GM18520 (cell line): ENCODE measurements at regions not wholly inside any gene's neighbourhood (a gene's known extent, or its start where the extent isn't known, plus 50 kb on each side); places are given as distances from the start of the nearest gene placed in this dataset.
"Not testable (repeated sequence)": the region's sequence is repeated elsewhere in the genome, so short reads cannot be mapped to it uniquely, and the experiment has no call there.

Experiments used
- ATAC-seq: cut with Tn5 transposase; IDR thresholded peaks from one replicate; pipeline ENCODE4 v1.9.1; 2021; ENCODE audit not compliant: unreplicated experiment

DNA sequence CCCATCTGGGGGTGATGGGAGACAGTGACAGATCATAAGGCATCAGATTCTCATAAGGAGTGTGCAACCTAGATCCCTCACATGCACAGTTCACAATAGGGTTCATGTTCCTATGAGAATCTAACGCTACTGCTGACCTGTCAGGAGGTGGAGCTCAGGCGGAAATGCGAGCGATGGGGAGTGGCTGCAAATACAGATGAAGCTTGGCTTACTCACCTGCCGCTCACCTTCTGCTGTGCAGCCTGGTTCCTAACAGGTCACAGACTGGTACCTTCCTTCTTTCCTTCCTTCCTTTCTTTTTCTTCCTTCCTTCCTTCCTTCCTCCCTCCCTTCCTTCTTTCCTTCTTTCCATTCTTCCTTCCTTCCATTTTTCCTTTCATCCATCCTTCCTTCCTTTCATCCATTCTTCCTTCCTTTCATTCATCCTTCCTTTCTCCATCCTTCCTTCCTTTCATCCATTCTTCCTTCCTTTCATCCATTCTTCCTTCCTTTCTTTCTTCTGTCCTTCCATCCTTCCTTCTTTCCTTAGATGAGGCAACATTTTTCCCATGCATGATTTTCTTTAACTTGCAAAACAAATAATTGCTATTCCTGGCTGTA is 370.0 kb upstream of the AUTS2 start:
- ATAC-seq, result no peak

DNA sequence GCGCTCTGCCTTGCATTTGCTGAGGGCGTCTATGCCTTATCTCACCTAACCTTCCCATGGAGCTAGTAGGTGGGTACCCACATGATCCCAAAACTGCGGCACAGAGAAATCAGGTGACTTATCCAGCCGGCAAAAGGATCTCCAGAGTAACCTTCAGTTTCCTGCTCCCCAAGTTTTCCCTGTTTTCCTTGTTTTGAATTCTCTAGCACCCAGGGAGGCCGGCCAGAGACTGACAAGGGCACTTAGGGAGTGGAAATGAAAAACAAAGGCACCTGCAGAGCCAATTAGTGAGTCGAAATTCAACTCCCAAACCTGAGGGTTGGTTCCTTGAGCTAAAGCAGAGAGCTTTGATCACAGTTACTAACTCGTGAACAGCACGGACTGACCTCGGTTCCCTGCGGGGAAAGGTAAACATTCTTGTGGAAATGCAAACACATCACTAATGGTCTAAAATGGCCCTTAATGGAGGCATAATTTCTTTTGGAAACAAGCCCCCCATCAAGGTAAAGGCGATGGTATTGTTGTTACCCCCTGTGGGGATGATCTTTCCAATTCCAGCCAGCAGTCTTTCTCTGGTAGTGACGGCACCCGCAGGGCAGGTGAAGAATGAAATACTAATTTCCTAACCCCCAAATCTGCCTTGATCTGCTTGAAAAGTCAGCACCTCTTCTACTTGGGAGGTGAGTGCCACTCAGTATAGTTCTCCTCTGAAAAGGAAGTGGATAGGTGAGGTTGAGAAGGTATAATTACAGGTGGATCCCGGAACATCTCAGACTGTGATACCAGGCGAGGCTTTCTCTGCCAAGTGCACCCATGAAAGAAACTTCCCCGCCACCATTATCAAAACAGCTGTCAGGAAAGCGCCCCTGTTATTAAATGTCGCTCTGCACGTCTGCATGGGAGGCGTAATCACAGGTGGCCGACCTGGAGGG is 365.6 kb upstream of the AUTS2 start:
- ATAC-seq, result no peak

DNA sequence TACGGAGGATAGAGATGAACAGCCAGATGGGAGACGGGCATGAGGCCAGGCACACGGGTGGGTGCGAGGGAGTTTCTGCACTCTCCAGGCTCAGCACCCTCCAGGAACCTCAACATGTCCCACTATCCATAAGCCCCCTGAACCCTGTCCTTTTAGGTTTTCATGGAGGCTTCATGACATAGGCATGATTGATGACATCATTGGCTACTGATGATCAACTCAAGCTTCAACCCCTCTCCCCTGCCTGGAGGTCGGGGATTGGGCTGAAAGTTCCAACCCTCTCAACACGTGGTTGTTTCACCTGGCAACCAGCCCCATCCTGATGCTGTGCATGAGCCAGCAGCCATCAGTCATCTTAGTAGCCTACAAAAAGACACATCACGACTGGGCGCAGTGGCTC is 360.7 kb upstream of the AUTS2 start:
- no peak for ATAC-seq

DNA sequence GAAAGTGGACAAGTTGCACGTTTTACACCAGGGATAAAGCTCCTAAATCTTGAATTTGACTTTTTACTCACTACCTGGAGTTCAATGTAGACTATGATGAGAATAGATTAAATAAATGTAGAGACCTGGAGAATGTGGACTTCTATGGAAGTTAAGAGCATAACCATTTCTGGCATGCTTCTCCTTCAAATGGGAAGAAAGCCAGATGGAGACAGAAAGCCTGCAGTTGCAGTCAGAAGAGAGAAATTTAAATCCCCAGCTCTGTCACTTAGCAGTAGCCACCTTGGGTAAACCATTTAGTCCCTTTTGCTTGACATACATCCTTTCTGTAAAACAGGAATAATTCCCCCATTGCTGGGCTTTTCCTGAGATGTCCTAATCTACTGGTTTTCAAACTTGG is 355.3 kb upstream of the AUTS2 start:
- ATAC-seq, result no peak

DNA sequence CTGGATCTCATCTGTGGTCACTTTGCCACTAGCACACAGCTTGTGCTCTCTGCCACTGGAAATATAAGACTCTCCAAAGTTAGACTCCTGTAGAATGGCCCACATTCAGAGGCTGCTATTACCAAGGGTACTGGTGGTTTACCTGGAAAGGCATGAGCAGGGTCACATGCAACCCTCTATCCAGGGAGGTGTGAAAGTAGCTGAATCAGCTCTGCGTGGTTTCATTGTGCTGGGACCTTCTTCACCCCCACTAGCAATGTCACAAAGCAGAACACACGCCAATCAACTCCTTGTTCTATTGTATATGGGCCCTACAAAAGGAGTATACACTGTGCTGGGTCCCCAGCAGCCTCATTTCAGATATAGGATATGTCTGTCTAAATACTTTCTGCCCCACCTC is 353.6 kb upstream of the AUTS2 start:
- ATAC-seq, result no peak

DNA sequence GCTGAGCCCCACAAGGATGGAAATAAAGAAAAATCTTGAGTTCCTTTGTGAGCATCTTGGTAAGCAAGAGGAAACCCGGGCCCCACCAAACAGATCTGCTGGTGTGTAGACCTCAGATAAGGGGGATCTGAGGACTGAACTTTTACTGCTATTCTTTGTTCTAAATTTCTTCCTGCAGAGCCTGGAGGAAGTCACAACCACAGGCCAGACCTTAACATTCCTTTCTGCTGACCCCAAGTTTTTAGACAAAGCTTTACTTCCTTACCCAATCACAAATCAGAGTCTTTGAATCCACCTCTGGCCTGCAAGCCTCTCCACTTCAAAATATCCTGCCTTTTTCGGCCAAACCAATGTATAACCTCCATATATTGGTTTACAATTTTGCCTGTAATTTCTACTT is 352.6 kb upstream of the AUTS2 start:
- ATAC-seq, result no peak

DNA sequence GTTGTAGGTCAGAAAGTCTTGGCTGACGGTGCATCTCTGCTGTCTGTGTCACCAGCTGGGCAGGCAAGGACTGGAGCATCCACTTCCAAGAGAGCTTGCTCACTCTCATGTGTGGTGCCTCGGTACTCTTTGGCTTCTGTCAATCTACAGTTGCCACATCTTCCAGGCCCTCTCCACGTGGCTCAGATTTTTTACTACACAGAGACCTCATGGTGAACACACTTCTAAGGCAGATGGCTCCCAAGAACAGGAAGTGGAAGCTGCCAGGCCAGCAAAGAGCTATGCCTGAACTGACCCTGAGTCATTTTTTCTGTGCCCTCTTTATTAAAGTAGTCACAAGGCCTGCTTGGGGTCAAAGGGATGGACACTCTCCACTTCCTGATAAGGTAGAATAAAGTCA is 351.5 kb upstream of the AUTS2 start:
- no peak for ATAC-seq

DNA sequence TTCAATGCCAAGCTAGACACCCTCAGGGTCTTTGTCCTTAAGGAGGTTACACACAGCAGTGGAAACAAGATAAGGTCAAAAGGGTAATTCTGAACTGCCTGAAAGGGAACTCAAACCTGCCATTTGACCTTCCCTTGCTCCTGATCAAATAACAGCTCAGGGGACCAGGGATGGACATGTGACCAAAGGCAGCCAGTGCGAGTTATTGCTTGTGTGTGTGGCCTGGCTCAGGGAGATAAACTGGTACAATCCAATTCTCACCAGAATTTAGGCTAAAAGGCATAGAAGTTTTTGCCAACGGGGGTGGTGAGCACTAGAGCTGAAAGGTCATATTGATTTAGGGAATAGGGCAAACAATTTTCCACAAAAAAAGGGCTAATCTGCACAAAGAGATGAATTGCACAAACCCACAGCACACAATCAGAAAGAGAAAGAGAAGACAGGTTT is 349.9 kb upstream of the AUTS2 start:
- ATAC-seq, result not testable (repeated sequence)

DNA sequence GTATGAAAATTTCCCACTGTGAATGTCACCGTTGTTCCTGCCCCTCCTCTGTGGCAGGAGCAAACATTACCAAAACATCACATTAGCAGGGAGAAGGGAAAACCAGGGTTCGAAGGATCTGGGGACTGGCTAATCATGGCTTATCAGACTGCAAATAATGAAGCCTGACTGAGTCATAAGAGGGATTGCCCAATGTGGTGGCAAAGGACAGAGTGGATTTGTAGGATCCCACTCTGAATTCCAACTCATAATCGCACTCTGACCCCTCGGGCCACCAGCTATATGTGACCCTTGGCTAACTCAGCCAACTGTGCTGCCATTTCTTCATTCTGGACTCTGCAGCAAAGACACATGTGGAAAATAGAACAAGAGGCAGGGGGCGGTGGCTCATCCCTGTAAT is 347.3 kb upstream of the AUTS2 start:
- ATAC-seq, result no peak

DNA sequence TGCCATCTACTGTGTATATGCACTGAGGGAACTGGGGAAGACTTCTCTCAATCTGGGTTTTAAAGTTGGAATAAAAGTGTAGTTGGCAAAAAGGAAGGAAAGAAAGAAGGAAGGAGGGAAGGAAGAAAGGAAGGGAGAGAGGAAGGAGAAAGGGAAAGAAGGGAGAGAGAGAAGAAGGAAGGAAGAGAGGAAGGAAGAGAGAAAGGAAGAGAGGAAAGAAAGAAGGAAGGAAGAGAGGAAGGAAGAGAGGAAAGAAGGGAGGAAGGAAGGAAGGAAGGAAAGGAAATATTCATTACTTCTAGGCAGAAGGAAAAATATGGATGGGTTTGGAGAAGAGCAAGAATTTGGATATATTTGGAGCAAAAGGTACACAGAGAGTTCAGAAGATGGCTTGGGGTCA is 343.6 kb upstream of the AUTS2 start:
- no peak for ATAC-seq

DNA sequence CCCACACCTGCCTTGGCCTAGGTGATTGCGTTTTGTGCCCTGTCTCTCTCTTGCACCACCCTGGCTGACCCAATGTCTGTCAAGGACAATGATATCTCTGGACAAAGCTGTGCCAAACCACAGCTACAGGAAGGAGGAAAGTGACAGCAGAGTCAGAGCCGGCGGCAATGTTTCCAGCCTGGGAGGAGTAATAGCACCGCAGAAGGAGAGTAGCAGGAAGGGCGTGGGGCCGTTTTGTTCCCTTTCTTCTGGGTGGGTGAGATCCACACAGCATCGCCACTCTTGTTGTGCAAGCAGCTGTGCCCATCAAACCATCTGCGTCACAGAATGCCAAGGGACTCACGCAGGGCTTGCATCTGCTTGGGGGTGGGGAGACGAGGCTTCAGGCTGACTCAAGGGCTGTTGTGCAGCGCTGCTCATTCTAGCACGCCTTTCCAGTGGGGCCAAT is 341.6 kb upstream of the AUTS2 start:
- ATAC-seq, result no peak

DNA sequence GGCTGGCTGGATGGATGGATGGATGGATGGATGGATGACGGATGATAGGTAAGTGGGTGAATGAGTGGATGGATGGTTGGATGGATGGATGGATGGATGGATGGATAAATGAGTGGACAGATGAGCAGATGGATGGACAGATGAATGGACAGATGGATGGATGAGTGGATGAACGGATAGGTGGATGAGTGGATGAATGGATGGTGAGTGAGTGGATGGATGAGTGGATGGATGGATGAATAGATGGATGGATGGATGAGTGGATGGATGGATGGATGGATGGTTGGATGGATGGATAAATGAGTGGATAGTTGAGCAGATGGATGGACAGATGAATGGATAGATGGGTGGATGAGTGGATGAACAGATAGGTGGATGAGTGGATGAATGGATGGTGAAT is 340.7 kb upstream of the AUTS2 start:
- ATAC-seq, result no peak

DNA sequence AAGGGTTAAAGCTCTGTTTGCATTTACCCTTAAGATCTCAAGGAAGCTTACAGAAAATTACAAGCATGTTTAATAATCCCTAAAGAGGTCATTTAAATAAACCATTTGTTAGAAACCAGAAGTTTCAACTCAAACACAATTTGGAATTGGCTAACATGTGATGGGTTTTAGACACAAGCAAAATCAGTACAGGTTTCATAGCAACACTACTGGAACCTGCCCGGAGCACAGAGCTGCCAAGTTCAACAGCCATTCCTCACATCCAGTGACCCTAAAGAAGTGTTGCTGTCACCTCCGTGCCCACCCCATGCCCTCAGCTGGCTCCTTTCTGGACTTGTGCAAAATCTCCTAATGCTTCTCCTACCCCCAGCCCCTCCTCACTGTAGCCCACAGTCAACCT is 338.8 kb upstream of the AUTS2 start:
- ATAC-seq, result no peak

DNA sequence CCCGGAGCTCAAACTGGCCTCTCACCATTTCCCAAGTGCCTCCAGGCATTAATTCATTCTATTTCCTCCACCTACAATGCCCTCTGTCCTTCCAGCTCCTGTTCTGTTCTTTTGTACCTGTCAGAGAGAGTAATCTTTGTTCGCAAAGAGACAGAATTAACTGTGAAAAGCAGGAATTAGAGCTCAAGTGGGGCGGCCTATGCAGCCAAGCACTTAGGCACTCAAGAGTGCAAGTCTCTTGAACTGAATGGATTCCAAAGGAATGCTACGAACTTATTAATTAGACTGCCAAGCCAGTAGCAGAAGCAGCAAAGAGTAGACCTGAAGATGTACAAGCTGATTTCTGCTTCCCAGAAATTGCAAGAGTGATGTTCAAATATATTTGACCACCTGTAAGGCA is 338.3 kb upstream of the AUTS2 start:
- ATAC-seq, result no peak

DNA sequence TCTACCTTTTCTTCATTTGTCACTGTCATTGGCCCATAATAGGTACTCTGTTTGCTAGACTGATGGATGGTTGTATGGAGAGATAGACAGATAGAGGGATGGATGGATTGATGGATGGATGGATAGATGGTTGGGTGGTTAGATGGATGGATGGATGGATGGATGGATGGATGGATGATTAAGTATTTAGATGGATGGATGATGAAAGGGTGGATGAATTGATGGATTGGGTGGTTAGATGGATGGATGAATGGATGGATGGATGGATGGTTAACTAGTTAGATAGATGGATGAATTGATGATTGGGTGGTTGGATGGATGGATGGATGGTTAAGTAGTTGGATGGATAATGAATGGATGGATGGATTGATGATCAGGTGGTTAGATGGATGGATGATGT is 334.7 kb upstream of the AUTS2 start:
- ATAC-seq, result no peak

DNA sequence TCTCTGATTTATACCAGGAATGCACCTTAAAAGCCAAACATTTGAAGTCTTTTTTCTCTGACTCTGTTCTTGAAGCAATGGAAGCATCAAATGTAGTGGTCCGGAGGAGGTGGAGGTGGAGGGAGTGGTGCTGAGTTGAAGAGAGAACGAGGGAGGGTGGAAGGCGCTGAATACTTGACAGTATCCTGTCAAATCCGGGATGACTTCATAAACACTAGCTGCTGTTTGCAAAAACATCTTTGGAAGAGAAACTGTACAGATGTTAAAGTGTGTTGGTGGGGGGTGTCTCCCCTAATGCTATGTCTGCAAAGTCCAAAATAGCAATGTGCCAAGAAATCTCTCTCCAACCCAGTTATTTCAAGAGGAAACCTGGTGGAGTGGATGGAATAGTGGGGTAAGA is 328.5 kb upstream of the AUTS2 start:
- ATAC-seq, result no peak

DNA sequence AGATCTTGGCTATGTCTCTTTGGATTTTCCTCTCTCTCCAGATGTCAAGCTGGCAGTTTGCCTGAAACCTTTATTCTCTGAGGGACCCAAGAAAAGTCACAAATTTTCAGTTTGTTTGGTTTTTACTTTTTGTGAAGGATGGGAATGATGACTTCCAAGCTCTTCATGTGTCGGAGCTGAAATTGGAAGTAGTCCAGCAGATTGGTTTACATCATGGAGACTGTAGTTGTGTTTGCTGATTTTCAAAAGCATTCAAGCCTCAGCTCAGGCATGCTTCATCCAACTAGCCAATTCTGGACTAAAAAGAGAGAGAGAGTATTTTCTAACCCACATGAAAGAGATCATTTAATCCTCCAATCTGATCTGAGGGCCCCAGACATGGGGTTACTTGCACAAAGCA is 326.2 kb upstream of the AUTS2 start:
- no peak for ATAC-seq

DNA sequence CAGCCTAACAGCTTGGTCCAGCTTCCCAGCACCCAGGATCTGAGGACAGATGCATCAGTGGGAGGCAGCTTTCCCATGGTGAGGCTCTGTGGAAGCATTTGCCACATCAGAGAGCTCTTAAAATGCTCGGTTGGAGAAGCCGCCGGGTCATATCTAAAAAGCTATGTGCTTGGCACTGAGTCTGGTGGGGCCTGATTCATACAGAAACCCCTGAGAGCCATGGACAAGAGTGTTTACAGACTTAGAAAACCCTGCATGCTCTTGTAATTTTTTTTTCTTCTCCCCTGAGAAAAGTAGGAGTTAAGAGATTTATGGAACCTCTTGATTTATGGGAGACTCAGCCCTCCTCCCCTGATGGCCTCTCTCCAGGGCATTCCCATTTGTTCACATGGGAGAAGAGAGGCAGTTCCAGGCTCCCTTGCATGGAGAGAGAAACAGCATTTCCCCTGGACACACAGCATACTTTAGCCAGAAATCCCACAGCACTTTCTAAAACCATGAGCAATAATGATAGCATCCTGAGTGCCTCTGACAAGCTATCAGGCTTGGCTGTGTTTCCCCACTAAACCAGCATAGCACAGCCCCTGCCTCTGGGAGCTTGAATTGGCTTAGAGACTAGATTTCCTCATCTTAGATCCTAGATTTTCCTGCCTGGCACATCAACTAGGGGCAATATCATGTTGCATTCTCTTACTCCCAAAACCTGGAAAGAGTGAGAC is 322.1 kb upstream of the AUTS2 start:
- no peak for ATAC-seq

DNA sequence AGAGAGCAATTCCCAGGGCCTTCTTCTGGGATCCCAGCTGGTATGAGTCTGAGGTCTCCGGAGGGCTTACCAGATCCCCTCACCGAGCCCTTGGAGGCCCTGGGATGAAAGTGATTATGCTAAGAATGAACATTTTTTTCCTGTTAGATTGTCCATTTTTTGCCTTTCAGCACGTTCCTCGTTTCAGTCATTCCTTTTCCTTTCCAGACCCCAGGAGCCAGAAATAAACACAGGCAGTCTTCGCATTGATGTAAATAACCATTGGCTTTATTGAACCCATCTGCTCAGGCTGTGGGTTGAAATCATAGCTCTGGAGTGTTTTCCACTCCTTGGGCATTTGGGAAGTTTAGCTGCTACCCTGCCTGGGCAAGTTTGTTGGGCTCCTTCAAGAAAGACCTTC is 320.9 kb upstream of the AUTS2 start:
- no peak for ATAC-seq

DNA sequence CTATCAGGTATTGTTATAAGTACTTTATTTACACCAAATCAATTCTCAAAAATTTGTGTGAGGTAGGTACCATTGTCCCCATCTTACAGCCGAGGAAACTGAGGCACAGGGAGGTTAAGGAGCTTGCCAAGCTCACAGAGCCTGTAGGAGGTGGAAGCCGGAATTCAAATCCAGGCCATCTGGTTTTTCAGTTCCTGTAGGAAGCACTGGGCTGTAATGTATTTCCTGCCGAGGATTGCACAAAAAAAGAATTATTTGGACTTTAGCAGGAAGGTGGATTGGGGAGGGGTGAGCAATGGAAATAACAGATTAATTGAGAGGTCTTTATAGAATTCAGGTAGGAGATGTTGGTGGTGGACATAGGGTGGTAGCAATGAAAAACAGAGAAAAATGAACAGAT is 315.3 kb upstream of the AUTS2 start:
- ATAC-seq, result no peak

DNA sequence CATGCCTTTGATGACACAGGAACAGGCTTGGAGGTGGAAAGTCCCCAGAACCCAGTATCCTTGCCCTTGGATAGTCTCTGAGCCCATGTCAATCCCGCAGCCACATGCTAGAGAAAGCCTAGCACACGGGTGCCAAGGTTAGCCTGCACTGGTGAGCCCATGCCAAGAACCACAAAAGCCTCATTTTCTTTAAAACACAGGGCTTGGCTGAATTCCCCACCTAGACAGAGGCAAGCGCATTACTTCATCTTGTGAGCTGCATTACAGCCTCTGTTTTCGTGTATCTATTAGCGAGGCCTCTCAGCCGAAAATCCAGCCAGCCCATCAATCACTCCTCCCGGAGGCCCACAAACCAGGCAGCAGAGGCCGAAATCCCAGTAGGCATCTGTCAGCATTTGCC is 314.9 kb upstream of the AUTS2 start:
- no peak for ATAC-seq

DNA sequence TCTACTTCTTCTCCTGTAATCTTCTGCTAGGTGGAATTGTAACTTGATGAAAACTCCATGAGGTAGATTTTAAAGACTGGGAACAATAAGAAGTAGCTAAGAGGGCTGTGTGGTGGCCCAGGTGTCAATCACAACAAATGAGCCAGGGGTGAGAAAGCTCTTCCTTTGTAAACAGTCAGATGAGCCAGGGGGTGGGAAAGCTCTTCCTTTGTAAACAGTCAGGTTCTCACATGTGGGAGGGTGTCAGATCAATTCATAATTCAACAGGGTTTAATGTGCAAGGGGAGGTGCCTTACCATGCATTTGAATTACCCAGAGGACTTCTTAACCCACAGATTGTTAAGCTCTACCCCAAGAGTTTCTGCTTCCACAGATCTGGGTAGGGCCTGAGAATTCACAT is 312.4 kb upstream of the AUTS2 start:
- ATAC-seq, result no peak
